HCT116 (cell line): ENCODE measurements at regions not wholly inside any gene's neighbourhood (a gene's known extent, or its start where the extent isn't known, plus 50 kb on each side); places are given as distances from the start of the nearest gene placed in this dataset.

Source experiments
- ATAC-seq: fragments of 200-7000 bp; cut with Tn5 transposase; 2 replicates; pipeline ENCODE4 v1.9.1; 2020; ENCODE audit warnings: mild to moderate bottlenecking, moderate library complexity
- BruUV-seq: library from RNA; stranded (reverse); fragments of 400-500 nt; replicated peaks from 2 replicates; lab custom pipeline; 2021; lab: Mats Ljungman, UMichigan
- CTCF ChIA-PET: fragments of 300-600 bp; sonication (Branson Sonifier 250); formaldehyde crosslinking; loops from one replicate; lab custom pipeline; 2021; ENCODE audit warnings: antibody characterized with exemption; lab: Charles Lee
- POLR2A ChIA-PET: fragments of 300-600, 350-600 bp; sonication (Branson Sonifier 250); formaldehyde crosslinking; loops from one replicate; lab custom pipeline; 2021; ENCODE audit warnings: antibody characterized with exemption; lab: Charles Lee
- RAD21 ChIA-PET, 2 experiments: fragments of 300-600 bp; sonication (Branson Sonifier 250); formaldehyde crosslinking; loops; one replicate each; lab custom pipeline; 2023; ENCODE audit warnings: low total read pairs in 2 of 2; ENCODE audit not compliant: uncharacterized antibody in 2 of 2, unreplicated experiment in 2 of 2, low non-redundant PET in 1 of 2; lab: Charles Lee
- DNase-seq: peaks from one replicate; pipeline ENCODE4 v3.0.0-alpha.2; 2010; ENCODE audit warnings: low read depth, low spot score
- H2AFZ ChIP-seq: fragments of 200-600 bp; shearing (Covaris generic), sonication (generic); 2 replicates; pipeline ENCODE4 v1.6.1; 2017; ENCODE audit warnings: low read depth, mixed run types, mixed read lengths, antibody characterized with exemption, low read length; ENCODE audit not compliant: poor library complexity, severe bottlenecking
- H3K27ac ChIP-seq: 2 replicates; pipeline ENCODE4 v1.5.1; 2012; ENCODE audit warnings: low read depth, low read length
- H3K27me3 ChIP-seq: fragments of 200-600 bp; sonication (generic); 2 replicates; pipeline ENCODE4 v1.6.1; 2016; ENCODE audit warnings: mixed run types, low read length, mixed read lengths; ENCODE audit not compliant: insufficient read depth
- H3K36me3 ChIP-seq, 2 experiments: fragments of 200-500 bp in 1 of 2; fragments of 200-600 bp in 1 of 2; sonication (Bioruptor generic) in 1 of 2; sonication (generic) in 1 of 2; 2 replicates each; pipeline versions ENCODE4 v1.5.1 to v1.6.1; 2014 to 2016; ENCODE audit warnings: low read length in 2 of 2, inconsistent platforms in 1 of 2, mixed read lengths in 1 of 2, mixed run types in 1 of 2; ENCODE audit not compliant: insufficient read depth in 2 of 2, control insufficient read depth in 1 of 2
- H3K4me1 ChIP-seq, 2 experiments: fragments of 200-600 bp in 1 of 2; sonication (generic) in 1 of 2; 2 replicates each; pipeline versions ENCODE4 v1.5.1 to v1.6.1; 2012 to 2017; ENCODE audit warnings: low read length in 2 of 2, inconsistent platforms in 1 of 2, mild to moderate bottlenecking in 1 of 2, mixed read lengths in 1 of 2, mixed run types in 1 of 2, moderate library complexity in 1 of 2; ENCODE audit not compliant: insufficient read depth in 2 of 2, control insufficient read depth in 1 of 2
- H3K4me2 ChIP-seq: fragments of 200-600 bp; sonication (generic); 2 replicates; pipeline ENCODE4 v1.6.1; 2017; ENCODE audit warnings: mixed run types, low read length, mixed read lengths
- H3K4me3 ChIP-seq, 2 experiments: fragments of 200-600 bp in 1 of 2; sonication (generic) in 1 of 2; replicated peaks in 1 of 2; 2 replicates each; pipeline ENCODE4 v1.5.1; 2011 to 2016; ENCODE audit warnings: low read length in 2 of 2, control low read depth in 1 of 2, low read depth in 1 of 2, mild to moderate bottlenecking in 1 of 2, mixed read lengths in 1 of 2, mixed run types in 1 of 2
- H3K79me2 ChIP-seq: fragments of 200-600 bp; sonication (generic); 2 replicates; pipeline ENCODE4 v1.6.1; 2017; ENCODE audit warnings: mild to moderate bottlenecking, mixed run types, low read length, moderate library complexity, mixed read lengths; ENCODE audit not compliant: insufficient read depth
- H3K9ac ChIP-seq: fragments of 200-600 bp; sonication (generic); 2 replicates; pipeline ENCODE4 v1.6.1; 2016; ENCODE audit warnings: low read length, mixed read lengths
- H3K9me2 ChIP-seq: fragments of 200-600 bp; sonication (generic), shearing (Covaris generic); 2 replicates; pipeline ENCODE4 v1.6.1; 2017; ENCODE audit warnings: mixed run types, mild to moderate bottlenecking, moderate library complexity; ENCODE audit not compliant: insufficient read depth
- H3K9me3 ChIP-seq, 2 experiments: fragments of 200-500 bp in 1 of 2; fragments of 200-600 bp in 1 of 2; sonication (Bioruptor generic) in 1 of 2; sonication (generic) in 1 of 2; 2 replicates each; pipeline ENCODE4 v1.6.1; 2014 to 2017; ENCODE audit warnings: low read length in 2 of 2, mixed read lengths in 2 of 2, inconsistent platforms in 1 of 2, low read depth in 1 of 2, mild to moderate bottlenecking in 1 of 2, mixed run types in 1 of 2, moderate library complexity in 1 of 2; ENCODE audit not compliant: control insufficient read depth in 1 of 2, insufficient read depth in 1 of 2
- H4K20me1 ChIP-seq: fragments of 200-600 bp; sonication (generic), shearing (Covaris generic); 2 replicates; pipeline ENCODE4 v1.6.1; 2017; ENCODE audit warnings: mixed run types, mild to moderate bottlenecking, moderate library complexity; ENCODE audit not compliant: insufficient read depth
- JUND ChIP-seq: IDR thresholded peaks from 2 replicates; pipeline ENCODE4 v1.6.1; 2012
- SP1 ChIP-seq: IDR thresholded peaks from 2 replicates; pipeline ENCODE4 v1.6.1; 2012; ENCODE audit warnings: low read depth
- SRF ChIP-seq: IDR thresholded peaks from 2 replicates; pipeline ENCODE4 v1.6.1; 2012; ENCODE audit warnings: low read depth
- YY1 ChIP-seq: IDR thresholded peaks from 2 replicates; pipeline ENCODE4 v1.6.1; 2011; ENCODE audit warnings: low read length, low read depth, moderate library complexity, mild to moderate bottlenecking; ENCODE audit not compliant: insufficient replicate concordance; ENCODE audit errors: extremely low read depth
- ZFX ChIP-seq: fragments of 450-650 bp; IDR thresholded peaks from 2 replicates; pipeline ENCODE4 v1.6.1; 2017
- intact Hi-C: fragments of 100-400 bp; cut with micrococcal nuclease; formaldehyde crosslinking; loops from 2 replicates; pipeline ENCODE4 v1.10.0; 2022
- TF ChIP-seq, protein P1 (sequence below): IDR thresholded peaks from 2 replicates; pipeline ENCODE4 v1.6.1; 2012
- TF ChIP-seq, protein P2 (sequence below): IDR thresholded peaks from 2 replicates; pipeline ENCODE4 v1.6.1; 2012; ENCODE audit warnings: low read depth

DNA sequence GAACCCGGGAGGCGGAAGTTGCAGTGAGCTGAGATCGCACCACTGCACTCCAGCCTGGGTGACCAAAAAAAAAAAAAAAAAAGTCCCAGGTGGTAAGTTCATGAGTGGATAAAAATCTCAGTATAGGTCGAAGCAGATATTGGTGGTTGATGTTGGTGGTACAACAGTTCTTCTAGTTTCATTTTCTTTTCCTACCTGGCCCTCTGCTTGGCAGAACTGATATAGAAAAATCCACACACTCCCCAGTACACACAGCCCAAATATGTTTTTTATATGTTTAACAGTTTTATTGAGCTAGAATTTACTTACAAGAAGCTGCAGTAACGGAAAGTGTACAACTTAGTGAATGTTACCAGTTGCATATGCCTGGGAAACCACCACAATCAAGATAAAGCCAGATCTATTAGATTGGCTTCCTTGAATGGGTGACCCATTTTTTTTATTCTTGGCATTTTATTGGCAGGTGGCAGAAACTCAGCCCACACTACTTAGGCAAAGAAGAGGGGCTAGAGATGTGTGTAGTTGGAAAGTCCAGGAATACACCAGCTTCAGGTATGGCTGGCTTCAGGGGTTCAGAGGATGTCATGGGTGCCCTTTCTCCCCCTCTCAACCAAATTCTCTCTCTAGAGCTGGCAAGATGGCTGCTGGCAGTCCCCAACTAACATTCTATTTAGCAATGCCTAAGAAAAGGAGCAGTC lies 118.3 kb upstream of the SLC25A33 start:
- DNase-seq (no peak), ATAC-seq (no peak)
- H3K27ac ChIP-seq, result no peak overlapping the region
- RAD21 ChIA-PET, result no interaction called here
- BruUV-seq, result no TSS peak
- H4K20me1 ChIP-seq, result no peaks in the 10 kb centered on the region
- no peak for TF ChIP-seq SP1
- H3K9me2 ChIP-seq, result no peaks in the 10 kb centered on the region
- no peaks in the 10 kb centered on the region for H3K27me3 ChIP-seq
- H3K9me3 ChIP-seq, result no peaks in the 10 kb centered on the region
- POLR2A ChIA-PET, result no interaction called here
- H3K4me3 ChIP-seq, result no peak overlapping the region
- no peaks in the 10 kb centered on the region for H3K79me2 ChIP-seq
- H3K4me1 ChIP-seq, result peaks cover 0 to 5% of the 10 kb centered on the region in 2 experiments; a peak in 1 of 4 replicates
- intact Hi-C loops, result no loop called here
- no peak overlapping the region for H3K9ac ChIP-seq
- CTCF ChIA-PET, result no interaction called here
- no peaks in the 10 kb centered on the region for H3K36me3 ChIP-seq
- H3K4me2 ChIP-seq, result no peak overlapping the region
- no peak overlapping the region for H2AFZ ChIP-seq

DNA sequence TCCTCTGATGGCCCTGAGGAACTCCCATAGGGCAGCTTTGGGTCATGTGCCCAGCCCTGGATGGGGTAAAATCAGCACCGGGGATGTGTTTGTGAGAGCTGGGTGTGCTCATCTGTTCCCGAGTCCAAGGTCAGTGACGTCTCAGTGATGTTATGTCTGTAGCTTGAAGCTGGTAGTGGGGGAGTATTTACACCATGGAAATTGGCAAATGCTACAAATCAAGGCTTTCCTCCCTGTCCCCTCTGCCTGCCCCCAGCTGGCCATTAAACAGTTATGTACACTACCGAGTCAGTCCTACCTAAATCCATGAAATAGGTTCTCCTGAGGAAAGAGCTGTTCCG lies 117.8 kb upstream of the SLC25A33 start:
- POLR2A ChIA-PET, result no interaction called here

More for the DNA sequence above, 117.8 kb upstream of the SLC25A33 start:
- Histone ChIP-seq H2AFZ (no peak overlapping the region), H3K27me3 (no peaks in the 10 kb centered on the region), H3K9ac (no peak overlapping the region), H3K9me3 (no peaks in the 10 kb centered on the region), H3K27ac (no peak overlapping the region), H3K4me2 (no peak overlapping the region), H3K36me3 (no peaks in the 10 kb centered on the region), H3K9me2 (no peaks in the 10 kb centered on the region)
- CTCF ChIA-PET, result no interaction called here
- ATAC-seq, result no peak
- RAD21 ChIA-PET, result no interaction called here
- BruUV-seq, result no TSS peak
- no peak for DNase-seq
- intact Hi-C loops, result no loop called here
- TF ChIP-seq, protein P1, sequence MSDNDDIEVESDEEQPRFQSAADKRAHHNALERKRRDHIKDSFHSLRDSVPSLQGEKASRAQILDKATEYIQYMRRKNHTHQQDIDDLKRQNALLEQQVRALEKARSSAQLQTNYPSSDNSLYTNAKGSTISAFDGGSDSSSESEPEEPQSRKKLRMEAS, result no peak
- TF ChIP-seq SRF (no peak), JUND (no peak), YY1 (no peak), ZFX (no peak)
- TF ChIP-seq, protein P2, sequence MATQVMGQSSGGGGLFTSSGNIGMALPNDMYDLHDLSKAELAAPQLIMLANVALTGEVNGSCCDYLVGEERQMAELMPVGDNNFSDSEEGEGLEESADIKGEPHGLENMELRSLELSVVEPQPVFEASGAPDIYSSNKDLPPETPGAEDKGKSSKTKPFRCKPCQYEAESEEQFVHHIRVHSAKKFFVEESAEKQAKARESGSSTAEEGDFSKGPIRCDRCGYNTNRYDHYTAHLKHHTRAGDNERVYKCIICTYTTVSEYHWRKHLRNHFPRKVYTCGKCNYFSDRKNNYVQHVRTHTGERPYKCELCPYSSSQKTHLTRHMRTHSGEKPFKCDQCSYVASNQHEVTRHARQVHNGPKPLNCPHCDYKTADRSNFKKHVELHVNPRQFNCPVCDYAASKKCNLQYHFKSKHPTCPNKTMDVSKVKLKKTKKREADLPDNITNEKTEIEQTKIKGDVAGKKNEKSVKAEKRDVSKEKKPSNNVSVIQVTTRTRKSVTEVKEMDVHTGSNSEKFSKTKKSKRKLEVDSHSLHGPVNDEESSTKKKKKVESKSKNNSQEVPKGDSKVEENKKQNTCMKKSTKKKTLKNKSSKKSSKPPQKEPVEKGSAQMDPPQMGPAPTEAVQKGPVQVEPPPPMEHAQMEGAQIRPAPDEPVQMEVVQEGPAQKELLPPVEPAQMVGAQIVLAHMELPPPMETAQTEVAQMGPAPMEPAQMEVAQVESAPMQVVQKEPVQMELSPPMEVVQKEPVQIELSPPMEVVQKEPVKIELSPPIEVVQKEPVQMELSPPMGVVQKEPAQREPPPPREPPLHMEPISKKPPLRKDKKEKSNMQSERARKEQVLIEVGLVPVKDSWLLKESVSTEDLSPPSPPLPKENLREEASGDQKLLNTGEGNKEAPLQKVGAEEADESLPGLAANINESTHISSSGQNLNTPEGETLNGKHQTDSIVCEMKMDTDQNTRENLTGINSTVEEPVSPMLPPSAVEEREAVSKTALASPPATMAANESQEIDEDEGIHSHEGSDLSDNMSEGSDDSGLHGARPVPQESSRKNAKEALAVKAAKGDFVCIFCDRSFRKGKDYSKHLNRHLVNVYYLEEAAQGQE, result no peak
- TF ChIP-seq, all 23 proteins: peak for 0
- no peaks in the 10 kb centered on the region for H3K79me2 ChIP-seq
- H3K4me3 ChIP-seq, result no peak overlapping the region
- H3K4me1 ChIP-seq, result peaks cover 0 to 5% of the 10 kb centered on the region in 2 experiments; a peak in 1 of 4 replicates
- H4K20me1 ChIP-seq, result no peaks in the 10 kb centered on the region
